ENCODE measurements at regions not wholly inside any gene's neighbourhood (a gene's known extent, or its start where the extent isn't known, plus 50 kb on each side); places are given as distances from the start of the nearest gene placed in this dataset.

DNA sequence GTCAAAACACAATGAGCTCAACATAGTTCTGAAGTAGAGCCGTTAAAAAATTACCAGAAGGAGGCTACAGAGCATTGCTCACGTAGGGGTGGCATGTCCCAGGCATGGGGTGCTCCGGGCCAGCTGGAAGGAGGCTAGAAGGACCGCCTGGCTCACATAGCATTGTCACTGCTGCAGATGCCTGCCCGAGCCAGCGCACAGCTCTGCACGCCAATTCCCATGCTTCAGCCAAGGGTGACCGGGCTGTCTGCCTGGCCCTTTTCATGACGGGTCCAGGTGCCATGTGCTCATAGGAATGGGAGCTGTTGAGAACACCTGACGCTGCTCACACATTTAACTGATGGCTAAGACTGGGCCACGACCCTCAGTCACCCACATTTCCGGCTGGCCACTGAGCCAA is 228.9 kb upstream of the FOXF1 start:
- Histone ChIP-seq H3K4me1 (ENCODE audit: control insufficient read depth, insufficient read depth, low read length) (no peaks in the 10 kb centered on the region), H3K9ac (ENCODE audit: control insufficient read depth, insufficient read depth, low read length) (no peak overlapping the region), H3K79me2 (ENCODE audit: control insufficient read depth, insufficient read depth, low read length) (no peaks in the 10 kb centered on the region), H2AFZ (ENCODE audit: control insufficient read depth, low read depth, low read length) (no peak overlapping the region), H4K20me1 (ENCODE audit: control insufficient read depth, insufficient read depth) (no peaks in the 10 kb centered on the region), H3K9me3 (replicated peaks; ENCODE audit: control insufficient read depth, insufficient read depth, low read length) (no peaks in the 10 kb centered on the region), H3K36me3 (ENCODE audit: control insufficient read depth in 2 of 2, insufficient read depth in 2 of 2, low read length in 1 of 2) (no peaks in the 10 kb centered on the region), H3K4me3 (no peak overlapping the region), H3K27ac (ENCODE audit: control insufficient read depth, insufficient read depth) (no peak overlapping the region), H3K4me2 (ENCODE audit: control insufficient read depth, insufficient read depth) (no peak overlapping the region), H3K27me3 (replicated peaks in 1 of 2; ENCODE audit: control insufficient read depth in 2 of 2, insufficient read depth in 2 of 2, low read length in 1 of 2) (peaks cover 0 to 3% of the 10 kb centered on the region in 2 experiments; a peak in 3 of 4 replicates)
- in situ Hi-C loops (cut with MboI) (no loop called here), intact Hi-C loops (cut with micrococcal nuclease; ENCODE audit: unreplicated experiment) (loop anchor here (10.0 kb wide), 1 partner anchor 207 kb away; no protein-coding TSS in a partner anchor)
- FAIRE-seq (no peak), DNase-seq (ENCODE audit: low read depth, low spot score) (no peak), ATAC-seq (no peak)
- WGBS (ENCODE audit: insufficient coverage, insufficient replicate concordance, low lambda C conversion rate, missing lambda C conversion rate) = 18% methylated on average over 12 of the region's 12 CpGs
- ChIA-PET SMC1A (ENCODE audit: uncharacterized antibody, unreplicated experiment) (no interaction called here), RAD21 (ENCODE audit: unreplicated experiment) (no interaction called here), POLR2A (no interaction called here), CTCF (interaction anchor here (0.7 kb wide), 1 partner anchor 208 kb away, joined by 4 read pairs; no protein-coding TSS in a partner anchor)
- BruUV-seq (replicated peaks) = no TSS peak
- TF ChIP-seq CBX3 (IDR thresholded peaks at IDR 0.05; ENCODE audit: borderline replicate concordance, low read depth) (no peak), KAT2A (conservative IDR thresholded peaks at IDR 0.05; ENCODE audit: control insufficient read depth, low read depth, low read length) (no peak), ZZZ3 (IDR thresholded peaks at IDR 0.05; ENCODE audit: control insufficient read depth, insufficient read length, low read depth) (no peak), PAX5 (IDR thresholded peaks at IDR 0.05; ENCODE audit: borderline replicate concordance, low read depth, low read length) (no peak), BHLHE40 (IDR thresholded peaks at IDR 0.05; ENCODE audit: borderline replicate concordance in 1 of 2, low read depth in 2 of 2, low read length in 1 of 2) (no peak)

DNA sequence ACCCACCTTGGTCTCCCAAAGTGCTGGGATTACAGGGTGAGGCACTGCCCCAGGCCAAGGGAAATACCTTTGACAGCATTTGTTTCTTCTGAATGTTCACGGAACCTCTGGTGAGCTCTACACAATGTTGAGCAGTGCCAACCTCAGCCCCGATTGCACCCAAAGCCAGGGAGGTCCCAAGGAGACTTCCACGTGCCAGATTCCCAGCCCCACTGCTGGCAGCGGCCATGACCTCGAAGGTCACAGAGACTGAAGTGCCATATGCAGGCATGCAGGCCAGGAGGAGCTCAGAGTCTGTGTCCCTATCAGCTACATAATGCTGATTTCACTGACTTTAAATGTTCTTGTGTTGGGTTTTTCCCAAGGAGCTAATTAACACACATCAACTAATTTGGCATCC is 226.4 kb upstream of the FOXF1 start:
- H3K4me3 ChIP-seq = no peak overlapping the region
- POLR2A ChIA-PET = no interaction called here
- CTCF ChIA-PET = no interaction called here
- H4K20me1 ChIP-seq (ENCODE audit: control insufficient read depth, insufficient read depth) = no peaks in the 10 kb centered on the region
- DNase-seq (ENCODE audit: low read depth, low spot score) = no peak
- FAIRE-seq = no peak
- RAD21 ChIA-PET (ENCODE audit: unreplicated experiment) = no interaction called here
- no peak overlapping the region for H2AFZ ChIP-seq (ENCODE audit: control insufficient read depth, low read depth, low read length)
- no peak overlapping the region for H3K27ac ChIP-seq (ENCODE audit: control insufficient read depth, insufficient read depth)
- H3K79me2 ChIP-seq (ENCODE audit: control insufficient read depth, insufficient read depth, low read length) = no peaks in the 10 kb centered on the region
- H3K9me3 ChIP-seq (replicated peaks; ENCODE audit: control insufficient read depth, insufficient read depth, low read length) = no peaks in the 10 kb centered on the region
- H3K4me2 ChIP-seq (ENCODE audit: control insufficient read depth, insufficient read depth) = no peak overlapping the region
- intact Hi-C loops (cut with micrococcal nuclease; ENCODE audit: unreplicated experiment) (loop anchor here (10.0 kb wide), 1 partner anchor 209 kb away; no protein-coding TSS in a partner anchor), in situ Hi-C loops (cut with MboI) (no loop called here)
- SMC1A ChIA-PET (ENCODE audit: uncharacterized antibody, unreplicated experiment) = no interaction called here
- whole genome bisulfite sequencing (ENCODE audit: insufficient coverage, insufficient replicate concordance, low lambda C conversion rate, missing lambda C conversion rate) = 1% methylated on average over 5 of the region's 5 CpGs
- H3K4me1 ChIP-seq (ENCODE audit: control insufficient read depth, insufficient read depth, low read length) = no peaks in the 10 kb centered on the region
- ATAC-seq = no peak
- BruUV-seq (replicated peaks) = no TSS peak
- peaks cover 4 to 7% of the 10 kb centered on the region in 2 experiments for H3K27me3 ChIP-seq (replicated peaks in 1 of 2; ENCODE audit: control insufficient read depth in 2 of 2, insufficient read depth in 2 of 2, low read length in 1 of 2)
- H3K9ac ChIP-seq (ENCODE audit: control insufficient read depth, insufficient read depth, low read length) = no peak overlapping the region
- H3K36me3 ChIP-seq (ENCODE audit: control insufficient read depth in 2 of 2, insufficient read depth in 2 of 2, low read length in 1 of 2) = no peaks in the 10 kb centered on the region
- no peak for TF ChIP-seq MXI1 (IDR thresholded peaks at IDR 0.05; ENCODE audit: low read depth, low read length)
- TF ChIP-seq STAT3 (IDR thresholded peaks at IDR 0.05; ENCODE audit: low read depth, low read length) = no peak
- TF ChIP-seq PAX8 (IDR thresholded peaks at IDR 0.05) = no peak
- no peak for TF ChIP-seq PML (IDR thresholded peaks at IDR 0.05; ENCODE audit: low read length)
- TF ChIP-seq NFIC (IDR thresholded peaks at IDR 0.05; ENCODE audit: low read depth, low read length) = no peak
- no peak for TF ChIP-seq WRNIP1 (IDR thresholded peaks at IDR 0.05; ENCODE audit: borderline replicate concordance, low read depth, low read length)
- TF ChIP-seq TCF12 (IDR thresholded peaks at IDR 0.05; ENCODE audit: low read depth, low read length) = no peak
- TF ChIP-seq, protein P1, sequence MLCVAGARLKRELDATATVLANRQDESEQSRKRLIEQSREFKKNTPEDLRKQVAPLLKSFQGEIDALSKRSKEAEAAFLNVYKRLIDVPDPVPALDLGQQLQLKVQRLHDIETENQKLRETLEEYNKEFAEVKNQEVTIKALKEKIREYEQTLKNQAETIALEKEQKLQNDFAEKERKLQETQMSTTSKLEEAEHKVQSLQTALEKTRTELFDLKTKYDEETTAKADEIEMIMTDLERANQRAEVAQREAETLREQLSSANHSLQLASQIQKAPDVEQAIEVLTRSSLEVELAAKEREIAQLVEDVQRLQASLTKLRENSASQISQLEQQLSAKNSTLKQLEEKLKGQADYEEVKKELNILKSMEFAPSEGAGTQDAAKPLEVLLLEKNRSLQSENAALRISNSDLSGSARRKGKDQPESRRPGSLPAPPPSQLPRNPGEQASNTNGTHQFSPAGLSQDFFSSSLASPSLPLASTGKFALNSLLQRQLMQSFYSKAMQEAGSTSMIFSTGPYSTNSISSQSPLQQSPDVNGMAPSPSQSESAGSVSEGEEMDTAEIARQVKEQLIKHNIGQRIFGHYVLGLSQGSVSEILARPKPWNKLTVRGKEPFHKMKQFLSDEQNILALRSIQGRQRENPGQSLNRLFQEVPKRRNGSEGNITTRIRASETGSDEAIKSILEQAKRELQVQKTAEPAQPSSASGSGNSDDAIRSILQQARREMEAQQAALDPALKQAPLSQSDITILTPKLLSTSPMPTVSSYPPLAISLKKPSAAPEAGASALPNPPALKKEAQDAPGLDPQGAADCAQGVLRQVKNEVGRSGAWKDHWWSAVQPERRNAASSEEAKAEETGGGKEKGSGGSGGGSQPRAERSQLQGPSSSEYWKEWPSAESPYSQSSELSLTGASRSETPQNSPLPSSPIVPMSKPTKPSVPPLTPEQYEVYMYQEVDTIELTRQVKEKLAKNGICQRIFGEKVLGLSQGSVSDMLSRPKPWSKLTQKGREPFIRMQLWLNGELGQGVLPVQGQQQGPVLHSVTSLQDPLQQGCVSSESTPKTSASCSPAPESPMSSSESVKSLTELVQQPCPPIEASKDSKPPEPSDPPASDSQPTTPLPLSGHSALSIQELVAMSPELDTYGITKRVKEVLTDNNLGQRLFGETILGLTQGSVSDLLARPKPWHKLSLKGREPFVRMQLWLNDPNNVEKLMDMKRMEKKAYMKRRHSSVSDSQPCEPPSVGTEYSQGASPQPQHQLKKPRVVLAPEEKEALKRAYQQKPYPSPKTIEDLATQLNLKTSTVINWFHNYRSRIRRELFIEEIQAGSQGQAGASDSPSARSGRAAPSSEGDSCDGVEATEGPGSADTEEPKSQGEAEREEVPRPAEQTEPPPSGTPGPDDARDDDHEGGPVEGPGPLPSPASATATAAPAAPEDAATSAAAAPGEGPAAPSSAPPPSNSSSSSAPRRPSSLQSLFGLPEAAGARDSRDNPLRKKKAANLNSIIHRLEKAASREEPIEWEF (IDR thresholded peaks at IDR 0.05; ENCODE audit: insufficient replicate concordance, low read depth, low read length) = no peak
- no peak for TF ChIP-seq HDAC6 (IDR thresholded peaks at IDR 0.05; ENCODE audit: unreplicated experiment)
- no peak for TF ChIP-seq ZNF384 (IDR thresholded peaks at IDR 0.05; ENCODE audit: borderline replicate concordance, low read depth, low read length)

Measured in GM12878 (cell line).